ENCODE measurements at regions not wholly inside any gene's neighbourhood (a gene's known extent, or its start where the extent isn't known, plus 50 kb on each side); places are given as distances from the start of the nearest gene placed in this dataset.

- TF ChIP-seq CTCF (IDR thresholded peaks at IDR 0.05) (no peak), POLR2A (IDR thresholded peaks at IDR 0.05) (no peak)
Observed at GRCh38 chr17:36675786-36676185, 74.4 kb downstream of the MRM1 start.

Data from adrenal gland (tissue), 5 donors.